HG03442 (cell line): ENCODE measurements at regions not wholly inside any gene's neighbourhood (a gene's known extent, or its start where the extent isn't known, plus 50 kb on each side); places are given as distances from the start of the nearest gene placed in this dataset.

ENCODE experiments used
- ATAC-seq: cut with Tn5 transposase; IDR thresholded peaks from one replicate; pipeline ENCODE4 v1.9.1; 2021; ENCODE audit warnings: mild to moderate bottlenecking, moderate library complexity; ENCODE audit not compliant: unreplicated experiment

DNA sequence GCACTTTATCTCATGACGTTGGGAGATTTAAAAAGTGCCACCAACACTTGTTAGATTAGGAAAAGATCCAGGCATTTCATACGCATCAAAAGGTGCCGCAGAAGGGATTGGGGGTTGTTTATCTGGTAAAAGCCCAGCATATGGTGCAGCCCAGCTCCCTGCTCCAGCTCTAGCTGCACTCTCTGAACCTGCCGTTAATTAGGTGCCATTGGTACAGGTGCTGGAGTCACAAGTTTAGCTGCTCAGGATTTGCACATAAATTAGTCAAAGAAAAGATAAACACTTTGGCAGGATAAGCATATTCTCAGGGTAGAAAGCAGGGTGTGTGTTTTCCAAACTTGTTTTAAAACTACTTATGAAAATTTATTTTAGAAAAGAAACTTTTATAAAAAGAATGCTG is 932.6 kb upstream of the TMEM132C start:
- no peak for ATAC-seq

DNA sequence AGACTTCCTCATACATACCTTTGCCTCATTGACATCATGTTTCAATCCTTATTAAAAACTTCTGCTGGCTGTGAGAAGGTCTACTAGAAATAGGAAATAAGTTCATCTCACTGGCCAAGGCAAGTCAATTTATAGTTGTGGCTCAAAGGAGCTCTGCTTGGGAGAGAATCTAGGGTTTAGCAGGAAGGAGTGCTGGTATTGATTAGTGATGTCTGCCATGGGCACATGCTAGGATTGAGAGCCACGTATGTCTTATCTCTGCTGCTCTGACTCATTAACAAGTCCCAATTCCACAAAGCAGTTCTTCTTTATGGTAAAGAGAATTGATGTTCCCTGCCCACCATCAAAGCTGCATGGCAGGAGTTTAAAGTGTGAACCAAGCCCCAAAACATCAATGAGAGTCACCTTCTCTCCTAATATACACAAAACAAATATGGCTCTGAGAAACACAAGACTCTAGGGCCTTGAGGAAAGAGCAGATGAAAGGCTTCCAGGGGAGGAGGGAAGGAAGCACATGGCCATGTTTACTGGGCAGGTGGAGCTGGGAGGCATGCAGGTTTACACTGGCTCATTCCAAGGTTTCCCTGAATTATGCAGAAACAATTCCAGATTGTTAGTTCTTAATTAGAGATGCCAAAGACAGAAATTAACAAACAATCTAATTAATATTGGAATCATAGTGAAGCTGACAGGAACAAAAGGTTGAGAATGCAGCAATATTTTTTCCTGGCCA is 931.9 kb upstream of the TMEM132C start:
- no peak for ATAC-seq

DNA sequence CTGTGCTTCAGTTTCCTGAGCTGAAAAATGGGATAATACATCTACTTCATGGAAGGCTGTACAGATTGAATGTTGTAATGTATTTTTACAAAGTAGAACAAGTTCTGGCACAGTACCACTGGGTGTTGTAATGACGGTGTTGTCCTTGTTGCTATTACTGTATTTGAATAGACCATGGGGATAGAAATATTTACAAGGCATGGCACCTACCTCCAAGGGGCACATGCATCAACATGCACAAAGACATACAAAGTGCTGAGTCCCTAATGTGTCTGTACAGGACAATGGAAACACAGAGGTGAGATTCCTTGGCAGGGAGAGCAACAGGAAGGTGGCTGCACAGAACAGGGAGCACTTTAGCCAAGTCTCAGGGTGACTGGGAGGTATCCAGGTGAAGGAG is 930.6 kb upstream of the TMEM132C start:
- no peak for ATAC-seq

DNA sequence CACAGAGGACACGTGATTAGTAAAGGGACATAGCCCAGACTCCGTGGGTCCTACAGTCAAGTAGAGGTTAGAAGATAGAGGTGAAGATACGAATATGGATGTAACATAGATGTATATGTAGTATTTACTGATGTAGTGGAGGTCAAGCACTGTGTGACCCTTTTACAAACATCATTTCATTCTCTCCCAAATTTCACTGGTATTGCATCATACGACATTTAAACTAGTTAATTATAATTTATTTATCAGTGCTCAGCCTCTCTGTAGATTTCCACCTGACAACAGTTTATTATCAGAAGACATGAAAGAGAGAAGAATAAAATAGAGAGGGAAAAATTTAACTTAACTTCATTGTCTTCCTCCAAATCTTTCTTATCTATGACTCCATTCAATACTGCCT is 927.9 kb upstream of the TMEM132C start:
- no peak for ATAC-seq

DNA sequence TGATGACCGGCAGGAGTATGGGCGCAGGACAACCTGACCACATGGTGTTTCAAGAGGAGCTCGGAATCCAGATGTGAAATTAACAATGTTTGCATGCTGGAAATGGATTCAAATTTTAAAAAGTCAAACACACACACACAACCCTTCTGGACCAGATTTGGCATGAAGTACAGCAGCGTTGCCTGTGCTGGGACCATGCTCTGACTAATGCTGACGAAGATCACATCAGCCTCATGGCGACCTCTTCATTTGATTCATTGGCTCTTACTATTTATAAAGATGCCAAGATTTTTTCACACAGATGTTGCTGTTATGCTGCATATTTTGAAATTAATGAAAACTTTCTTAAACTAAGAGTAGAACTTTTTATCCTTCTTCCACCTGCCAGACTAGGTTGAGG is 926.6 kb upstream of the TMEM132C start:
- ATAC-seq, result no peak

DNA sequence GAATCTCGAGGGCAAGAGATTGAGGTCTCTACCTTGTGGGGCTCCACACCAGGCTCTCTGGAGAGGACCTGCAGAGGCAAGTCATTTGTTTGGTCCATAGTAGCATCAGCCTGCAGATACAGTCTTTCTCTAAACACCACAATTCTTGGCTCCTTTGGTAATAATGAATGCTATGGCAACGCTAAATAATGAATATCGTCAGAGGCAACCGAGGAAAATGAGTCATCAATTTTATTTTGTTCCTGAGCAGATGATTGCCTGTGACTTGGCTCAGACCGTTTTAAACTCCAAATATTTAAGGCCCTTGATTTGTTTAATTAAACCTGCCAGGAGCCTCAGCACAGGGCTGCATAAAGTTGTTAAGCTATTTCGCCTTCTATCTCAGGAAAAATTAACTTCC is 924.1 kb upstream of the TMEM132C start:
- no peak for ATAC-seq

DNA sequence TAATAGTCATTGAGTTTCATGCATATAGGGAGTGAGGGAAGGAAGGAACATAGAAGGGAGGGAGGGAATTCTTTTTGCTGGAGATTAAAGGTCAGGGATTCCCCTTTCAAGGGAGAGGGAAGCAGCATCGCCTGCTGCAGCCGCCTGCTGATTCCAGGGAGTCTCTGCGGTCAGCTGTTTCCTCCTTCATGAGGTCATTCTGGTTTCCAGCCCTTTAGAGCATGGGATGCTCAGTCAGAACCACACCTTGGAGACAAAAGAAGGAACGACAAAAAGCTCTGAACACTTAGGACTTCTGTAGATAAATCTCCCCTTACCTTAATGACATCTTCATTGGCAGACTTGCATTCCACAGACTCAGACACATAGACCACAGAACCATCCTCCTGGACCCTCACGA is 923.0 kb upstream of the TMEM132C start:
- no peak for ATAC-seq

DNA sequence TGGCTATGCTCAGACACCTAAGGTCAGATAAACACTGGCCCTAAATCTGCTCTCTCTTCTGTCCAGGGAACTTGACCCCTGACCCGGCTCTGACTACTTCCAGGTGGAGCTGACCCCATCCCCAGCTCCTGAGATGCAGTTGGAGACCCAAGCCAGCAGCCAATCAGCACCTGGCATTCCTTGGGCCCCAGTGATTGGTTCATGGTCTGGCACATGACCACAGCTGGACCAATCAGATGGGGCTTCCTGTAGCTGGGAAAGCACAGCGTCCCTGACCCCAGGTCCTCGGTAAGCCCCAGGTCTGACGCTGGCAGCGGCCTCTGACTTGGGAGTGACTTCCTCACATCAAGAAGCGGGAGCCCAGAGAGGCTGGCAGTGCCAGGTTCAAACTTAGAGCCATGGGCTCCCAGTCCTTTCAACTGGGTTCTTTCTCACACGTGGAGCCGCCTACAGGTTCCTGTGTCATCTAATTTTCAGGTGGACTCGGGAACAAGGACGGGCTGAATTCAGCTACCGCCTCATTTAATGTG is 915.4 kb upstream of the TMEM132C start:
- ATAC-seq, result no peak

DNA sequence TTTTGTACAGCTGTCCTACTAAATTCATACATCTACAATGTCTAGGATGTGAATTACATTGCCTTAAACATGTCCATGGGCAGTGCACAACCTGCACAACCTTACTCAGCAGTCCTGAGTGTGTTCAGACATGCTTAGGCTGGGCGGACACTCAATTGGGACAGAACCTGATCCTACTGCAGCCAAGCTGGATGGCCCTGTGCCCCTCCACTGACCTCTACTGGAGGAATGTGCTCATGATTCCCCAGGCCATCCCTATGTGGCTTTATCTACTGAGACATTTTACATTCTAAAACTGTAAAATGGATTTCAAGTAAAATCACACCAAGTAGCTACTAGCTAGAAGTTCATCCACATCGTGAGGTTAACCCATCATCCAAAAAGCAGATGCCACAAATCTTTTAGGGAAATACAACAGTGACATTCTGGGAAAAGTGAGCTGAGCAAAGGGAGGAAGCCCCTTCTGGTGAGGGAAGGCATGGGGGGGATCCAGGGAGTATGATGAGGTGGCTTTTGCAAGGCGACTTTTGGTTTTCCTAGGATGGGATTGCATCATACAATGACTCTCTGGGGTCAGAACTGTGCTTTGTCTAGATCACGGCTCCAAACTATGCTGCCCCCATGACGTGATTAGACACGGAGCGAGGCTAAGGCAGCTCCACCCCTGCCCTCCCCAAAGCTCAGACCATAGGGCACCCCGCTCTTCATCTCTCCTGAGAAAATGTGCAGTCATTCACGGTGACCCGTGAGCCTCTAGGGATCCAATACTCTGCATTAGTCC is 911.7 kb upstream of the TMEM132C start:
- ATAC-seq, result no peak

DNA sequence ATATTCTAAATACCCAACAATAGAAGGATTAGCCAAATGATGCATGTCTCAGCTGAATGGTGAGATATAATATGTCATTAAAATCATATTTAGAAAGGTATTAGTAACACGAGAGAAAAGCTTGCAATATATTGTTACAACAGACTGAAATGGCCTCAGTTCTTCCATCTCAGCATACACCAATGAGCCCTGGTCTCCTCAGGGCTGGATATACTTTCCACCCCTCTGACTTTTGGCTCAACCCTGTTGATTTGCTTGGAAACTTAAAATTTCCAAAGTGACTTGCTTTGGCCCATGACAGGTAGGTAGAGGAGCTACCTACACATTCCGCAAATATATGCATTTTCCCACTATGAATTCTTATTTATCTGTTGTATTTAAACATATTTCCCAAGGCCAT is 908.1 kb upstream of the TMEM132C start:
- no peak for ATAC-seq

DNA sequence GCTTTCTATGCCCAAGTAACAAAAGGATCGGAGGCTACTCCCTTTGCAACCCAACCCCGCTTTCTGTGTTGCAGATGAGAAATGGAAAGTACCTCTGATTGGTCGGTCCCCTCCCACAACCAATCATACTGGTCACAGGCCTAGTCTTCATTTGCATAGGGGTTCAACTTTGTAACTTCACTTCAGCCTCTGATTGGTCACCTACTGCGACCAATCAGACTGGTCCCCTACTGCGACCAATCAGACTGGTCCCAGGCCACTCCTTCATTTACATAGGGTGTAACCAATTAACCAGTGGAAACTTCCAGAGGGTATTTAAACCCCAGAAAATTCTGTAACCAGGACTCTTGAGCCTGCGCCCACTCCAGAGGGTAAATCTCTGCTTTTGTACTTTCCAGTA is 906.4 kb upstream of the TMEM132C start:
- ATAC-seq, result no peak

DNA sequence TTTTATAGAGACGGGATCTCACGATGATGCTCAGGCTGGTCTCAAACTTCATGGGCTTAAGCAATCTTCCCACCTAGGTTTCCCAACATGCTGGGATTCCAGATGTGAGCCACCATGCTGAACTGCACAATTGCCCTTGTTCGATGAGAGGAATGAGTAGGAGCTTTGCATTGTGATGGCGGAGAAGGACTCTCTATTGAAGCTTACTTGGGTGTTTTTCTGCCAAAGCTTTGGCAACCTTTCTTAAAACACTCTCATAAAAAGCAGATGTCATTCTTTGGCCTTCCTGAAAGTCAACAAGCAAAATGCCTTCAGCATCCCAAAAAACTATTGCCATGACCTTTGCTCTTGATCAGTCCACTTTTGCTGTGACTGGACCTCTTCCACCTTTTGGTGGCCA is 904.8 kb upstream of the TMEM132C start:
- ATAC-seq, result no peak

DNA sequence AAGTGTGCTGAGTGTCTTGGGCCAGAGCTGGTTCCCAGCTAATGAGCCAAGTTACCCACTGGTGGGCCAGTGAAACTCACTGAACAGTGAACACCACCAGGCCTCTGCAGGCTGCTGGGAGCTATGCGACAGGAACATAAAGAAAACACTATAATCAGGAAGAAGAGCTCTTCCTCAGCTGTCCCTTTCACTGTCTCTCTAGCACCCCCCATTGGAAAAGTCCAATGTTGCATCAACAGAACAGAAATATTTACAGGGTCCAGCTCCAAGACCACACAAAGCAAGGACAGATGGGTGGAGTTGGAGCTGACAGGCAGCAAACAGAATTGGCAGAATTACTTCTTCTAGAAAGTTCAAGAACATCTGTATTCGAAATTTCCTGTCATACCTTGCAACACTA is 903.6 kb upstream of the TMEM132C start:
- no peak for ATAC-seq

DNA sequence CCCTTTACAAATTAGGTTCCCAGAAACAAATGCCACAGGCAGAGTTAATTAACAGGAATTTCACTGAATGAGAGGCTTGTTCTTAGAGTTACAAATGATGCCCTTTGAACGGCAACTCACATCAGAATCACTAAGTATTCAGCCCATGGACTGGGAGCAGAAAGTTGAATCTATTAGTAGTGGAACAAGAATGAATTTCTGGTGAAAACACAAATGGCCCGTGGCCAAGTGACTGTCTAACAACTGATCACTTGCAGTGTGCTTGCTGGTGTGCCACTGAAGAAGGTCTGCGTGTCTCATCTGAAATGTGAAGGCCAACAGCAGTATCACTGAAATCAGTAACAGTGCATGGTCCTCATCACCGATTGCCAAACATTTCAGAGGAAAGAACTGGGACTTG is 893.4 kb upstream of the TMEM132C start:
- no peak for ATAC-seq

DNA sequence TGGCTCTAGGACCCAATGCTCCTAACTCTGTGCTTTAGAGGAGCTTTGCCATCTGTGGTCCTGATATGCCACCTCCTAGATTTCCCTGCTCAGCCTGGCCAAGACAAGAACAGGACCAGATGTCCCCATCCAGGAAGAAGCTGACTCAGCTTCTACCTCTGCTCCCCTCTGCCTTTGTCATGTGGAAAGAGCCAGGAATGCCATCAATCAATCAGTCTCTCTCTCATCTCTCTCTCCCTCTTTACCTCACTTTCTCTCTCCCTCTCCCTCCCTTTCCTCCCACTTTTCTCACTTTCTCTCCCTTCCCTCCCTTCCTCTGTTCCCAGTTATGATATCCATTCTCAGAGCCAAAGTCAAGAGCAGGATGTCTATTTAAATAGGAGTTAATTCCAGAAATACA is 892.5 kb upstream of the TMEM132C start:
- ATAC-seq, result no peak

DNA sequence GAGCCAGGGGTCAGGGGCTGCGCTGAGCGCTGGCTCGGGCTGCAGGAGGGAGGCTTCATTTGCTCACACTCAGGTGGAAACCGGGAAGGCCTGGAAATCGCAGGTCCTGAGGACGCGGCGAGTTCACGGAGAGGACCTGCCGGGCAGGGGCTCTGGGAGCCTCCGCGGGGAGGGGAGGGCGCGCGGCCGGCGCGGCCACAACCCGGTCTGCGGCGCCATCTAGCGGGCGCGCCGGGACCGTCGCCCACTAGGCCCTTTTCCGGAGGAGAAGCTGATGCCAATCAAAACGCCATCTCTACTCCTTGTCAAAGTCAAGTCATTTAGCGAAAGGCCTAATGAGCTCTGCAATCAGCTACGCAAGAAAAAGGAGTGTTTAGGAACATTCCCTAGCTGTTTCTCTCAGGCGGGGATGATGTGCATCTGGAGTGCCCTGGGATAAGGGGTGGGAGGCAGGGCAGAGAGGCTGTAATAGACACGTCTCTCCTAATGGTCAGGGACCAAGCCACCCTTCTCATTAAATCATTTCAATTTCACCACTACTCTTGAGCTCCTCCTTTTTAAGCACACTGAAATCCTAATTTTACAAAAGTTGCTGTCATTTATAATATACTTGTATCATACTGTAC is 885.8 kb upstream of the TMEM132C start:
- peak; percentile 65 for ATAC-seq

DNA sequence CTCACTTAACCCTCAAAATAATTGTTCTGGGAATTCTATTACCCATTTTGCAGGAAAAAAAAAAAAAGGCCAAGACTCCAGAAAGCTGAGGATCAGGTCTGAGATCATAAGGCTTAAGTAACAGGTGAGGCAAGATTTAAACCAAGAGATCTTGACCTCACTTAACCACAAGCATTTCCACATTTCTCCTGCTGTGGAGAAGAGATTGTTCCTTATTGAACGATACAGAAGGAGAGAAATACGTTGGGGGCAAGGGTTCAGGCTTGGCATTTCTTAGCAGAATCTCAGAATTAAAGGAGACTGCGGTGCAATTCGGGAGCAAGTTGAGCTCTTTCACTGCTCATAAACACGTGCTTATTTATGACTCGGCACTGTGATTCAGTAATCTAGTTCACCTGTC is 885.3 kb upstream of the TMEM132C start:
- ATAC-seq, result no peak

DNA sequence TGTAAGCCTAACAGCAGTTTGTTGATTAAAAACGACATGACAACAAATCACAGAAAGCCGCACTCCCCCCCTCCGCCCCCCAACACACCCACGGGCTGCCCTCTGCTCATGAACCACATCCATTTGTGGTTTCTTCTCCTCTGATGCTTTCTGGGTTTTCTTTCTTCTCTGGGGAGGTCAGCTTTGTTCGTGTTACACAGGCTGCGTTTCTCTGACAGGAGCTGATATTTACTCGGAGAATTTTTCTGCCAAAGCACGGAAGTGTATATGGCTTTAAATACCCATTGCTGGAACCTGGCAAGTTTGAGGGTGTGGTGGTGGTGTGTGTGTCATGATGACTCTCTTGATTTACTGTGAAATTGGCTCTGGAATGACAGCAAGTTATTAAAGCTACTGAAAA is 883.7 kb upstream of the TMEM132C start:
- ATAC-seq, result no peak

DNA sequence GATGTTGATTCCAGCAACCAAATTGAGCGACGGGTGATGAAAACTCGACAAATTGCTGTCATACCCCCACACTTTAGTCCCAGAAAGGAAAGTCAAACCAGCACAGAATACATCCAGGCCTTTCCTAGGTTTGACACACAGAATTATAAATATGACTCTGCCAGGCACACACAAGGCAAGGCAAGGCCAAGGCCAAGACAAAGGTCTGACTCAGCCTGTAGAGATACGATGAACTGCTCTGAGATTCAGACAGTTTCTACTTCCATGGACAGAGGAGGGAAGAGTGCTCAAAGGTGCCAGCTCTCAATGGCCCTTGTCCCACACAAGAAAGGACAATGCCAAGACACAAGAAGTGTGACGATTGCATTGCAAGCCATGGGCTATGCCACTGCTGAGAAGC is 880.2 kb upstream of the TMEM132C start:
- no peak for ATAC-seq

DNA sequence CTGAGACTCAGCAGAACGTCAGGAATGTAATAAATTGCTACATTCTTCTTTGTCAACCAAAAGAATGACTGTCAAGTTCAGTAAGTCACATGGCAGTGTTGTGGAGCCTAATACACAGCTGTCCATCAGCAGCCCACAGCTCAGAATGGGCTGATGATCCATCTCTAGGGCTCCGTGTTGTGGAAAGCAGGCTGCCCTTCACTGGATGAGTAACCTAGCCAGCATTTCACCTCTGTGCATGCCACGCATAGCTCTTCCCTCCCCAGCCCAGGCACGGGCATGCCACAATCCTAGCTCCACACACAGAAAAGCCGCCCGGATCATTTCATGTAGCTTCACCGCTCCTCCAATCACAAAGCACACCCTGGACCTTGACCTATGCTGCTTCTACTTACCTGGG is 878.0 kb upstream of the TMEM132C start:
- no peak for ATAC-seq

DNA sequence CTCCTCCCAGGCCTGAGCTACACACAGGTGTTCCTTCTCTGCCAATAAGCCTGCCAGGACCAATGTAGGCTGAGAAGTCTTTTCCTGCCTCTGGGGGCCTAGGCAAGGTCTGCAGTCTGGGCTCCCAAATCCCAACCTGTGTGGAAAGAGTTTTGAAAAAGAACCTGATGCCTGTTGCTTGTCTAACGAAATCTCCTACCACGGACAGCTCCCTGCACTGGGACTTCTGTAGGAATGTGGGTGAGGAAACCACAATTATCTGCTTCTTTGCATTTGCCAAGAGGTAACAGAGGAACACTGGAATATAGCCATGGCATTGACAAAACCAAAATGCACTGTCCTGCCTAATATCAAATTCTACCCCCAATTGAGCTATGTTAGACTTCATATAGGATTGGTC is 877.0 kb upstream of the TMEM132C start:
- no peak for ATAC-seq

DNA sequence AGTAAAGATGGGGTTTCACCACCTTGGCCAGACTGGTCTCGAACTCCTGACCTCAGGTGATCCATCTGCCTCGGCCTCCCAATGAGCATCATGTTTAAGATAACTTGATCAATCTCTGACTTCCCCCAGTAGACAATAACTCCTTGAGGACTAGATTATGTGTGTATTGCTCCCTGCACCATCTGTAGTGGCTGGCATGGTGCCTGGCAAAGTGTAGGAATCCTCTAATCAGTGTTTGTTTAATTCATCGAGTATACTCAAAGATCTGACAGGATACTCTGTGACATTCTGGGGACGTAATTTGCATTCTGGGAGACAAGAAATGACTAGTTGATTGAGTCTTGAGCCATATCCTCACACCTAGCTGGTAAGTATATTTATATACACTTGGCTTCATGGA is 873.5 kb upstream of the TMEM132C start:
- ATAC-seq, result no peak
